HG03066 (cell line): ENCODE measurements at regions not wholly inside any gene's neighbourhood (a gene's known extent, or its start where the extent isn't known, plus 50 kb on each side); places are given as distances from the start of the nearest gene placed in this dataset.
"Not testable (repeated sequence)": the region's sequence is repeated elsewhere in the genome, so short reads cannot be mapped to it uniquely, and the experiment has no call there.

Source experiments
- ATAC-seq: cut with Tn5 transposase; IDR thresholded peaks from one replicate; pipeline ENCODE4 v1.9.1; 2021; ENCODE audit warnings: low read depth; ENCODE audit not compliant: unreplicated experiment

DNA sequence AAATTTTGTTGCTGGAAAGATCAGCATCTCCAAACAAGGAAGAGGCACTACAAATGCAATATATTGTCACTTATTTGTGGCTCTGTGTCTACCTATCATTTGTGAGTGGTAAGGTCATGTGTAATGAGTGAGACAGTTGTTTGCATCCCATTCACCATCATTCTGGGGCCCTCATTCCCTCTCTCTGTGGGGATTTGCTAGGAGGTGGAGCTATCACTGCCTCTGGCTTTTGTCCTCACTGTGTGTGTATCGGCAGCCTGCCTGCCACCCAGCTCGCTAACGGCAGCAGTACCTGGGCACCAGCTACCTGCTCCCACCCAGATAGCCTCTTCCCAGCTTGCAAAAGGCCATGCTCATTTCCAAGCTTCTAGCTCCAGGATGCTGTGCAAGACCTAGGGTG lies 379.2 kb upstream of the ZFHX3 start:
- no peak for ATAC-seq

DNA sequence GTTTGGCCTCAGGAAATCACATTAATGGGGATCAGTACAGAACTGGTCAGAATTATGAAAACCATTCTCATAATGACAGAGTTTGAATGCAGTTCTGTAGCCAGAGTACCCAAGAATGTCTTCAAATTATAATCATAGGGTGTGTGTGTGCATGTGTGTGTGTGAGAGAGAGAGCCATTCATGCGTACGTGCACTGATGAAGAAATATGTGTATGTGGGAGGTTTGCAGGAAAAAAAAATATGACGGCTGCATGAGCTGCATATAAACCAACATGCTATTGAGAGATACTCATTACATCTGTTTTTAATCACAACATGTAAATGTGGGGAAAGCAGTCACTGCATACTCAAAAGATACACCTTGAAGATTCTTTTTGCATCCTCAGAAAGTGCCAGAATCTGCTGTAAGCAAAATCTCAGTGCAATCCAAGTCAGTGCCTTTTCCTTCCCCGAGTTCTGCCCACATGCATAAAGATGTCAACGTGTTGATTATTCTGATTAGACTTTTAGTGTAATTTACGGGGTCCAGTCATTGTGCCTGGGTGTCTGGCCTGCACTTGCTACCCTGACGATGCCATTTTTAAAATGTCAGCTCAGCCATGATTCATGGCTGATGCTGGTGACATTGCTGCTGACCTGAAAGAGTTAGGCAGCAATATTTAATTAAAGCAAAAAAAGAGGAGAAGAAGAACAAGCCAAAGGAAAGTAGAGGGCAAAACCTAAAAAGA lies 378.7 kb upstream of the ZFHX3 start:
- no peak for ATAC-seq

DNA sequence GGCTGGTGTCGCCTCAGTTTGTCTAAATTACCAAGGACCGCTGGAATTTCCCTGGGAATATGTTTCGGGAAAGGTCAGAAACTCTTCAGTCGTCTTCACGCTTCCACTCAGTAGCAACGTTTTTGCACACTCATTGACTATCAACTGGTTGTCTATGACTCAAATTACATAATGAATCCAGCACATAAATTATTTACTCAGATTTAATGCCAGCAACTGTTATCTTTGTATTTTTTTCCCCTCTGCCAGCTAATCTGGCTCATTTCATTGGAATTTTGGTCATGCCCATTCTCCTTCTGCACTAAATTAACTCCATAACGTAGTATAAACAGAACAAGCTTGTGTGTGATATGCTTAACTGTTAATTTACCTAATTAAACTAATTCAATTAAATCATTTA lies 372.7 kb upstream of the ZFHX3 start:
- ATAC-seq: no peak

DNA sequence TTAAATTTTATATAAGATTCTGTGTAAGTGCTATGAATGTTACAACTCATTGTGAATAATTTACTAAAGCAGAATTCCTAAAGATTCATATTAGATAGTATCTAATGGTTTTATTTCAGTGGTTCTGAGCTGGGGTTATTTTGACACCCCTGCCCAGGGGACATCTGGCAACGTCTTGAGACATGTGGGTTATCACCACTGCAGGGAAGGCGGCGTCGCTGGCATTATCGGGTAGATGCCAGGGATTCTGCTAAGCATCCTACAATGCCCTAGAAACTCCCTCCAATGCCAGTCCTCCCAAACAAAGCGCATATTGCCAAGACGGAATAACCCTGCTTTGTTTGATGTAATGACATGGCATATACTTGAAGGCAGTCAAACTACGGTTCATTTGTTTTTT lies 372.3 kb upstream of the ZFHX3 start:
- no peak for ATAC-seq

DNA sequence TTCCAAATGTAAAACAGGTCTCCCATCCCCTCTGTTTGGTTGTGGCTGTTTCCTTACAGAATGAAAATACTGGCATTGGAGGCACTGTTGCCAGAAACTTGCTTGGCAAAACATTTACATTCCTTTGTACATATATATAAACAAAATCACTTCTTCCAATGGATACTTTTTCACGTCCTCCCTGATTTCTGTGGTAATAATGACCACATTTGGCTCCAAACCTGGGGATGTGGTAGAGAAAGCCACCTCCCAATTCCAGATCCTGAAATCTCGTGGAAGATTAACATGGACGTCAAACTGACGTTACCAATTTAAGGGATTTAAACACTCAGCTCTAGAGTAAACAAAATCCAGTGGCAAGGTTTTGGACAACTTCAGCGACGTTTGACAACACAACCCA lies 370.8 kb upstream of the ZFHX3 start:
- ATAC-seq: no peak

DNA sequence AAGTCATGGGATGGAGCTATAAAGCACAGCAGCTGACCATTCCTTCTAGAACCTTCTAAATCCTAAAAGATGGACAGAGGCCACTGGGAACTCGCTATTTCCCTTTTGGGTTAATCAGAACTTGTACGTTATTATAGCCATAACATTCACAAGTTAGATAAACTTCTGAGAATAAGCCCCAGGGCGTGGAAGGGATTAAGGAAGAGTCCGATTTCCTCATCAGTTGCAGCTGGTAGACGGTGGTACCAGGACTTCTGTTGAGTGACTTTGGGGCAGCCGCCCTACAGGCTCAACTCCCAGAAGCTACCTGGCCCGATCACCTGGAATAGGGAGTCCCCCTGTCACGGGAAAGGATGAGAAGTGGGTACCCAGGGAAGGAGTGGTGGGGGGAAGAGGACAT lies 370.1 kb upstream of the ZFHX3 start:
- no peak for ATAC-seq

DNA sequence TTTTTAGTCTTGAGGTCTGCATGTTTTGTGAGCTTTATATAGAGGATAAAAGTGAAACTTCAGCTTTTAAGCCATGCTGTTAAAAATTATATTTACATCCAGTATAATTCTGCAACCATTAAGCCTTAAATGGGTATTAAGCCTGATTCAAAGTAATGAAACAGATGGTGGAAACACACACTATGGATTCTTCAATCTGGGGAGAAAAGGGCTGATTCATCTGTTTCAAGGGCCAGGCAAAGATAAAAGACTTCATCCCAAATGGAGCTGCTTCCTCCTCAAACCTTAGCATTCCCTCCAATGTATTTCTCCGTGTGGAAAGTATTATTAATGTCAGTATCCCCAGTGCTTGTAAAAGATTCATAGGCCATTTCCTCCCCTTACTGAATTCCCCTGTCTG lies 367.4 kb upstream of the ZFHX3 start:
- ATAC-seq: no peak

DNA sequence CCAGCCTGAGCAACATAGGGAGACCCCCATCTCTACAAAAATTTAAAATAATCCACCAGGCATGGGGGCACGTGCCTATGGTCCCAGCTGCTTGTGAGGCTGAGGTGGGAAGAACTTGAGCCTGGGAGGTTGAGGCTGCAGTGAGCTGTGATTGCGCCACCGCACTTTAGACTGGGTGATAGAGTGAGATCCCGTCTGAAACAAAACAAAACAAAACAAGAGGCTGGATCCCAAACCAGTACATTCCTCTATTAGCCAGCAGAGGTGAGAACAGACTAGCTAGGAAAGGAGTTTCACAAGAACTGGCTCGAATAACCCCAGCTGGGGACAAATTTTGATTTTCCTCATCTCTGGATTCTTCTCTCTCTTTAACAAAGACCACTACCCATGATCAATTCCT lies 366.7 kb upstream of the ZFHX3 start:
- ATAC-seq: no peak

DNA sequence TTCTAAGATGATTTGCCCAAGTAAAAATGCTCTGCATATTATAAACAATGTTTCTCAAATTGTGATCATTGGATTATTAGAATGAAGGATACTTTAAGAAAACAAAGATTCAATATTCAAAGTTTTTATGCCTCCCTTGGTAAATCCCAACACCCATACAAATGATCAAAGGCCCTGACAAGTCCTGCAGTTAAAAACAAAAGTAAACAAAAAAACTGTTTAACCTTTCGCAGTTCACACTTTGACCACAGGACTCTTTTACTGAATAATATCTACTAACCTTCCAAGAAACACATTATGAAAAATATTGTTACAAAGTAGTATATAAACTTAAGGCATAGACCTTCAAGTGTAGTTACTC lies 365.9 kb upstream of the ZFHX3 start:
- ATAC-seq: no peak

DNA sequence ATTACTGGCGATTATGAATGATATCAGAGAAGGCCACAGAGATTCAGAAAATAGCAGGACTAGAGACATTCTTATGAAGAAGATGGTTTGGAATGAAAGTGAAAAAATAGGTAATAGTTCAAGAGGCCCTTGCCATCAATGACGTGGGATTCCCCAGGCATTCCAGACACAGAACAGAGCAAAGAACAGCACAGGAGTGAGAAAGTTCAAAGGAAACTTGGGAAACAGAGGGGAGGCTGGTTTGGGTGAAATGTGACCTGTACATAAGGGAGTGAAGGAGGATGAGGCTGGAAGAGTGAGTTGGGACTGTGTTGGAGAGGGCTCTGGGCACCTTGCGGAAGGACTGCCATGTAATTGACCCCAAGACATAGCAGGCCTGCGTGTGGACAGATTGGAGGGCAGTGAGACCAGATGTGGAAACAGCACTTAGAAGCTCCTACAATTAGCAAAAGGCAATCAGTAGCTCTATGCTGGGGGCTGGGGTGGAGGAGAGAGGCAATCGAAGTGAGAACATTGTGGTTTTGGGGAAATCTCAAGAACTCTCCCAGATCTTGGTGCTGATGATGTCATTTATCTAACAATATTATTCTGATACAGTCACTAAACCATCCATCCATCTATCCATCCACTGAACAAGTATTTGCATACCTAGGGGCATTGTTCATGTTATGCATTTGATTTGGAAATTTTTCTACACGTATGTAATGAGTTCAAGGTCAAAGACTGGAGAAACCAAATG lies 365.3 kb upstream of the ZFHX3 start:
- ATAC-seq: no peak

DNA sequence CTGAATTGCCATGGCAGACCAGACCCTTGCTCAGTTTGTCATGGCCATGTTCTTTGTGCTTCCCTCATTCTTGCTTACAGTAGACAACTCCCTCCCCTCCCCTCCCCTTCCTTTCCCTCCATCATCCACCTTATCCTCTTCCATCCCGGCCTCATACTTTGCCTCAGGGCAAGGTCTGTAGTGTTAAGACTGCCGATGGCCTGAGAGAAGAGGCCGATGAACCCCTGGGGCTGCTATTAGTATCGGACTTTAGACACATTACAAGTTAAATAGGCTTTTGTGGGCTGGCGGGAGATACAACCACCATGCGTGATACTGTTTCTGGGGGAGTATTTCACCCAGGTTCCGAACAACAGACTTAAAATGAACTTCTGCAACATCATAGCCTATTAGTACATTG lies 364.5 kb upstream of the ZFHX3 start:
- no peak for ATAC-seq

DNA sequence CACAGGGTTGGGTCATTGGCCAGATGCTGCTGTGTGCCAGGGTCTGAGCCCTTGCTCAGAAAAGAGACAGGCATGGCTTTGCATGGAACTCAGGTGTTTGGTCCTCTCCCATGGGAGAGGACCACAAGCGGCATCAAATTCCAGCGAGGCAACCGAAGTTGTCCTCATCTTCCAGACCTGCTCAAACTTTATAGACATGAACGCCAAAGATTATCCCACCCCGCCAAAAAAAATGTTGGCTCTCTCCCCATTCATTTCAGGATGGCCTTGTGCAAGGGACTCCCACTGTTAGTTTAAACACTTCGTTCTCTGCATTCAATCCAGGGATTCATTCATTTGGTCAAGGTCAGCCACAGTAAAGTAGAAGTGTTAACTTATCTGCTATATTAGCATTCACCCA lies 360.8 kb upstream of the ZFHX3 start:
- no peak for ATAC-seq

DNA sequence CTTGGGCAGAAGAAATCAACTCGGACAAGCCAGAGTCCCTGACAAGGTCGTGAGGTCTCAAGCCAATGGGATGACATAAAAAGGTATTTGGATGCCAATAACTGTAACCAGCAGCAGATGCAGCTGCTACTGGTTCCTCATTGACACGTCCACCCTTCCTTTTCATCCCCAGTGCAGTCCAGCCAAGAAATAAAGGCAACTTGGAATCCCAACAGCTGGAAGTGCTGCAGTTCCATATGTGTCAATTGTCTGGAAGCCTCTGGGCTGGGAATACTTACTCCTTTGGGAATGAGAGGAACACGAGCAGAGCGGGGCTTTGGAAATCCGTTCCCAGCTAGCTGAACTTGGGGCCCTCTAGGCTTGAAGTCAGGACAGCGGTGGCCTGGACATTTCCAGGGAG lies 360.4 kb upstream of the ZFHX3 start:
- no peak for ATAC-seq

DNA sequence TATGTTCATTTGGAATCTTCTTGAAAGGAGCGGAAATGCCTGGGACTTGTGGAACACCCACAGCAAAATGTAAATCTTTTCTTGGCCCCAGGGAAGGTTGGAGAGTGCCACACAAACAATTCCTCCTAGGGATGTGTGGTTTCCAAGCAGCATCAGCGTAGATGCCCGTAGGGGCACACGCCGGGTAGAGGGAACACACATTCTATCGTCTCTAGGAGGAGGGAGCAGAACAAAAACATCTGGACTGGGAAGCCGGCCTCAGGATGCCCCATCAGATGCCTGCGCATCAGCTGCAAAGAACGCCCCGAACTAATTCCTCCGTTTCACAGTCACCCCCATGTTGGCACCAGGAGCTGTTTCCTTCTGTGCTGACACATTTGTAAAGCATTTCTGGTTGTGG lies 357.9 kb upstream of the ZFHX3 start:
- ATAC-seq: no peak

DNA sequence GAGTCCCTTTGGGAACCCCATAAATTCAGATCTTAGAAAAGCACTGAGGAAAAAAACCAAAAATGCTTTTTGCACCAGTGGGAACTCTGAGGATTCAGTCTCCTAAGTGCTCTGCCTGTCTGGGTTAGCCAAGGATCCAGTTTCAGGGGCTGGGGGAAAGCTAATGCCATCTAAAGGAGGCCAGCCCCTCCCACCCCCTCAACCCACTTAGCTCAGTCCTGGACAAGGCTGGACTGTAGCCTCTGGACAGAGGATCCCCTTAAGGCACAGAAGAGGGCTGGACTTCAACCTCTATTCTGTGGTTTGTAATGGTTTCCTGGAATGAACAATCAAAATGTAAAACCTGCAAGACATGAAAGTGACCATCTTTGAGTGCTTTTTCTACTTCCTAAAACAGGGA lies 356.1 kb upstream of the ZFHX3 start:
- no peak for ATAC-seq

DNA sequence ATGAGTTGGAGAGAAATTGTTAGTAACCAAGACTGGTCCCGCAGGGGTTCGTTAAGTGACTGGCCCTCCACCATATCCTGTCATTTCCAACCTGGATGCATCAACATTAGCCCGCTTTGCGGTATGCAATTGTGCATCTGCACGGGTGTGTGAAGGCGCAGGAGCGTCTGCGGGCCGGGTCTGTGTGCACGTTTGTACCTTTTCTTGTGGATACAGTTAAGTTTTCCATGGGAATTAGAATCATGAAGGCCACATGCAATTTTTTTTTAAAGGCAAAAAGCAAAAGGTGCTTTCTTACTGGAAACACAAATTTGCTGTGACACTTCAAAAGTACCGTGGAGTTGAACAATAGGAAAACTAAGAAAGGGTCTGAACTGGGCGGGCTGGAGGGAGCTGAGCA lies 355.4 kb upstream of the ZFHX3 start:
- ATAC-seq: no peak

DNA sequence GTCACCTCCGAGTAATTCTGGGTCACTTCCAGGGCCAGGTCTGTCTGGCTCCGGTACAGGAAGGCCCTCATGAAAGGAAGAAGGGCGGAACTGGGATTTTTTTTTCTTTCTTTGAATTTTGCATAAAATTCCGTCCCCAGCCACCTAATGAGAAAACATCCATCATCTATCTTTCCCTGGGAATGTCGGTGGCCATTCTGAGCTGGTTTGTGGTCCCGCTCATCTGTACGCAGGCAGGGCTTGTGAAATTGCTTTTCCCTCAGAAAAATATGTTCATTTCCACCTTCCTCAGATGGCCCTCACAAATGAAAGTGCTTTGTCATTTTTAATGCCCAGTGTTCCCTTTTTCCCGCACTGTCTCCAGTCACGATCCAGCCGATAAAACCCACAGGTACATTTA lies 353.0 kb upstream of the ZFHX3 start:
- no peak for ATAC-seq

DNA sequence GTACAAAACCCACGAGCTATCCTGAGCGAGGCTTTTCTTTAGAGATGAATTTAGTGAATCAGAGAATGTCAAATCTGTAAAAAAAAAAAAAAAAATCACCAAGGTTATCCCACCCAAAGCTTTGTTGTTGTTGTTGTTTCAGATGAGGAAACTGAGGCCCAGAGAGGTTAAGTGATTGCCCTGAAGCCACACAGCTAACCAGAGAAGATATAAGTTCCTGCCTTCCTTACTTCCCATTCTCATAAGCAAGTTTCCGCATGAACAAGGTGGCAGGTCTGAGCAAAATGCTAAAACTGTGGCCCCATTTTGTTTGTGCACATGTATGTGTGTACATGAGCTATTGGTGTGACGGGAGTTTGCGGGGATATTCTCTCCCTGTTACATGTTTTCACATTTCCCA lies 352.1 kb upstream of the ZFHX3 start:
- no peak for ATAC-seq

DNA sequence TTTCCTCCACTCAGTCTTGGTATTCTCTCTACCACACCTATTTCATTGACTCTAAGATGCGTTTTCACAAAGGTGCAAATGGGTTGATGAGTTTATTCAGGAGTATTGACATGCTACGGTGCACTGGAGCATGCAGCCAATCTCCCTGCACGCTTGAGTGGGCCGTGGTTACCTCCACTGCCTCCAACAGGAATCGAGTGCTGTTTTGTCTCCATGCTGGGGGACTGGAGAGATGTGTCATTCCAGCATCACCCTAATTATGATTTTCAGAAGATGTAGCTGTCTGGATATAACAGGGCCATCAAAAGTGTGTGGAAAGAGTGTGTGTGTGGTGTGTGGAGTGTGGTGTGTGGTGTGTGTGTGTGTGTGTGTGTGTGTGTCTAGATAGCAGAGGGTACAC lies 351.6 kb upstream of the ZFHX3 start:
- ATAC-seq: no peak

DNA sequence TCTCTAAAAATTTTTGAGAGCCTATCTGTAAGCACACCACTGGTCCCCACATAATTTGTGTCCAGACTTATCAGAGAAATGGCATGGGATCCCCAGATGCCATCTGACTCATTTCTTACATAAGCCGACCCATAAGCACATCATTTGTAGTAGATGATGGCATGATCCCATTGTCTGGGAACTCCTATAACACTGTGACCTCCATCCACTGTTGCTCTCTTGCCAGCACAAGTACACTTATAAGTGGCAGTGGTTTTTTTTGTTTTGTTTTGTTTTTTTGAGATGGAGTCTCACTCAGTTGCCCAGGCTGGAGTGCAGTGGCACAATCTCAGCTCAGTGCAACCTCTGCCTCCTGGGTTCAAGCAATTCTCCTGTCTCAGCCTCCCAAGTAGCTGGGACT lies 350.7 kb upstream of the ZFHX3 start:
- not testable (repeated sequence) for ATAC-seq

DNA sequence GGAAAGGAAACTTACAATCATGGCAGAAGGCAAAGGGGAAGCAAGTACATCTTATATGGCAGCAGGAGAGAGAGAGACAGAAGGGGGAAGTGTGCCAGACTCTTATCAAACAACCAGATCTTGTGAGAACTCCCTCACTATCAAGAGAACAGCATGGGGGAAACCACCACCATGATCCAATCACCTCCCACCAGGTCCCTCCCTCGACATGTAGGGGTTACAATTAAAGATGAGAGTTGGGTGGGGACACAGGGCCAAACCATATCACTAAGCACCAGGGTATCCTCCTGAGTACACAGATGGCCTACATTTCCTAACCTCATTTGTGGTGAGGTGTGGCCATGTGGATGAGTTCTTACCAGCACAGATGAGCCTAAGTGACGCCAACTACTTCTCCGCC lies 348.6 kb upstream of the ZFHX3 start:
- ATAC-seq: no peak

DNA sequence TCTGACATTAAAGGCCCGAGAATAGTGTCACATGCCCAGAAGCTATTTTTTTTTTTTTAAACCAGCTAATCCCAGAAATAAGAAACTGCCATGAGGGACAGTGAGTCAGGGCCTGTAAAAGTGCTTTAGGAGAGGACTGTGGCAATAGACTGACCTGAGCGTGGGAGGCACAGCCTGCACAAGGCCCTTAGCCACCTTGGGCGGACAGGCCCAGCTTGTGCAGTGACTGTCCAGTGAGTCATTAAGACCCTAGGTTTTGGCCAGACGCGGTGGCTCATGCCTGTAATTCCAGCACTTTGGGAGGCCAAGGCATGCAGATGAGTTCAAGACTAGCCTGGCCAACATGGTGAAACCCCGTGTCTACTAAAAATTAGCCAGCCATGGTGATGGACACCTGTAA lies 343.0 kb upstream of the ZFHX3 start:
- ATAC-seq: no peak

DNA sequence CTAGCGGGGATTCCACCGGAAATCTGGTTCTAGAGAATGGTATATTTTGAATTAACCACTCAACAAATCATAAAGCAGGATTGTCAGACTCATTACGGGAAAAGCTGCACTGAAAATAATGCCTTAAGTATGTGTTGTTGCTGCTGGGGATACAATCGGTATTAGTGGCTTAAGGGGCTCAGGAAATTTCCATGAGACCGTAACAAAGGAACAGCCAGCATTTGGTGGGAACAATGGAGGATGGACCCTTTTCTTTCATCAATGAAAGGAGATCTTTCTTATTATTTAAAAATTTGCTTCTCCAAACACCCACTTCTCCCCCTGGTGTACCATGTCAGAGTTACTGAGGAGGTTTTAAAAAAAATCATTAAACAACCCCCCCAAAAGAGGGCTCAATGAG lies 342.6 kb upstream of the ZFHX3 start:
- ATAC-seq: no peak
